Prostate gland (tissue), 2 donors: ENCODE measurements at regions not wholly inside any gene's neighbourhood (a gene's known extent, or its start where the extent isn't known, plus 50 kb on each side); places are given as distances from the start of the nearest gene placed in this dataset.

ENCODE experiments used
- CTCF ChIP-seq, 4 experiments: fragments of 200-600 bp in 2 of 4; fragments of 450-650 bp in 2 of 4; sonication (generic) in 2 of 4; IDR thresholded peaks; 1 replicate in 3 of 4; 2 replicates in 1 of 4; pipeline ENCODE4 v1.5.1; 2016 to 2019; ENCODE audit warnings: antibody characterized with exemption in 4 of 4, mild to moderate bottlenecking in 2 of 4, moderate library complexity in 2 of 4
- POLR2AphosphoS5 ChIP-seq: sonication (generic); formaldehyde crosslinking; IDR thresholded peaks from one replicate; pipeline ENCODE4 v1.6.1; 2017; ENCODE audit warnings: antibody characterized with exemption

GRCh38 chr7:35319606-35320005 lies 65.7 kb upstream of the TBX20 start:
- TF ChIP-seq POLR2AphosphoS5 (no peak), CTCF (IDR thresholded peaks at IDR 0.05) (no peak)
